ENCODE measurements at regions not wholly inside any gene's neighbourhood (a gene's known extent, or its start where the extent isn't known, plus 50 kb on each side); places are given as distances from the start of the nearest gene placed in this dataset.

DNA sequence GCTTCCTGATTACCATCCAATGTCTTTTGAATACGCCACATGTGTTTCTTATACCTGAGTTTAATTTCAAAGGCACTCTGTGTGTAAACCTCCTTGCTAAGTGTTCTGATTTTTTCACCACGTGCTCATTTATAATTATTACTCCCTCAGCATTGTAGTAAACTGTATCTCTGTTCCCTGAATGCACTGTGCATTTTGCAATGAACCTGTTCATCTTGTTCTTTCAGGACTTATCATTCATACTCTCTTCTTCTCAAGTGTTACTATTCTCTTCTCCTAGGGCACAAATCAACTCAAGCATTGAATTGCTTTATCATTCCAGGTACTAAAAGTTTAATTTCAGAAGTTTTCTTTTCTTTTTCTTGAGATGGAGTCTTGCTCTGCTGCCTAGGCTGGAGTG lies 383.4 kb upstream of the TRIB2 start:
- Histone ChIP-seq H3K4me1 (replicated peaks; ENCODE audit: insufficient read depth) (0 out of 2 replicates have a peak, but pooled peaks cover 3% of the 10 kb centered on the region), H3K4me3 (no peak overlapping the region), H3K79me2 (ENCODE audit: low read depth) (no peaks in the 10 kb centered on the region), H3K27ac (no peak overlapping the region), H2AFZ (no peak overlapping the region), H3K4me2 (no peak overlapping the region), H3K36me3 (ENCODE audit: low read depth) (no peaks in the 10 kb centered on the region), H3K9me2 (ENCODE audit: insufficient read depth) (no peaks in the 10 kb centered on the region), H4K20me1 (ENCODE audit: insufficient read depth) (no peaks in the 10 kb centered on the region), H3F3A (ENCODE audit: insufficient read depth, low read depth) (no peaks in the 10 kb centered on the region), H3K9me3 (ENCODE audit: insufficient read depth, low read depth) (peaks cover 4% of the 10 kb centered on the region; the same call in 1 of the 2 replicates), H3K27me3 (ENCODE audit: insufficient read depth, low read depth) (no peaks in the 10 kb centered on the region)
- intact Hi-C loops (cut with micrococcal nuclease; ENCODE audit: unreplicated experiment) = no loop called here
- ChIA-PET POLR2A (ENCODE audit: unreplicated experiment) (no interaction called here), CTCF (no interaction called here)
- no peak for TF ChIP-seq EZH2 (IDR thresholded peaks at IDR 0.05; ENCODE audit: low read depth)
- TF ChIP-seq, protein P1, sequence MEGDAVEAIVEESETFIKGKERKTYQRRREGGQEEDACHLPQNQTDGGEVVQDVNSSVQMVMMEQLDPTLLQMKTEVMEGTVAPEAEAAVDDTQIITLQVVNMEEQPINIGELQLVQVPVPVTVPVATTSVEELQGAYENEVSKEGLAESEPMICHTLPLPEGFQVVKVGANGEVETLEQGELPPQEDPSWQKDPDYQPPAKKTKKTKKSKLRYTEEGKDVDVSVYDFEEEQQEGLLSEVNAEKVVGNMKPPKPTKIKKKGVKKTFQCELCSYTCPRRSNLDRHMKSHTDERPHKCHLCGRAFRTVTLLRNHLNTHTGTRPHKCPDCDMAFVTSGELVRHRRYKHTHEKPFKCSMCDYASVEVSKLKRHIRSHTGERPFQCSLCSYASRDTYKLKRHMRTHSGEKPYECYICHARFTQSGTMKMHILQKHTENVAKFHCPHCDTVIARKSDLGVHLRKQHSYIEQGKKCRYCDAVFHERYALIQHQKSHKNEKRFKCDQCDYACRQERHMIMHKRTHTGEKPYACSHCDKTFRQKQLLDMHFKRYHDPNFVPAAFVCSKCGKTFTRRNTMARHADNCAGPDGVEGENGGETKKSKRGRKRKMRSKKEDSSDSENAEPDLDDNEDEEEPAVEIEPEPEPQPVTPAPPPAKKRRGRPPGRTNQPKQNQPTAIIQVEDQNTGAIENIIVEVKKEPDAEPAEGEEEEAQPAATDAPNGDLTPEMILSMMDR (conservative IDR thresholded peaks at IDR 0.05) = no peak
- BruUV-seq (replicated peaks) = no TSS peak
- DNase-seq = no peak

DNA sequence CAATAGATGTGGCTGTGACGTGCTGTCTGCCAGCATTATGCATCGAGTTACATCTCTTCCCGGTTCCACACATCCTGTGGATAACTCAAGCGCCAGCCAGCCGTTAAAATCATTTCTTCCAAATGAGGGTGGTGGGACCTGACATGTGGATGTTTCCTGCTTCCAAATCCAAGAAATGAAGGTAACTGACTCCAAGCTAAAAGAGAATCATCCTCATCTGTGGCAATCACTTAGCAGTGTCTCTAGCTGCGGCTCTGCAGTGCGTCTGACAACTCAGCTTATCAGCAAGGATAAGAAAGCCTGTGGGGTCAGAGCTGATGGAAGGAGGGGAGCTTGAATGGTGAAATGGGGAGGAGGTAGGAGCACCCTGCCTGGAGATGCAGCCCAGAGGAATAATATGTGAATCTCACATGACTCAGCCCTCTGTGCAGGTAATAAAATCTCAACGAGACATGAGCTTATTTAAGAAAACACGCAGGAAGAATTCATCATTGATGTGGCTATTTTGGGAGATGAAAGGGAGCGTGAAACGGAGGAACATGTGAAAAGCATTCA lies 382.2 kb upstream of the TRIB2 start:
- DNase-seq = no peak
- TF ChIP-seq, protein P1 (conservative IDR thresholded peaks at IDR 0.05) = no peak
- TF ChIP-seq EZH2 (IDR thresholded peaks at IDR 0.05; ENCODE audit: low read depth) = no peak
- Histone ChIP-seq H3K27me3 (ENCODE audit: insufficient read depth, low read depth) (no peaks in the 10 kb centered on the region), H3K36me3 (ENCODE audit: low read depth) (no peaks in the 10 kb centered on the region), H3K4me1 (replicated peaks; ENCODE audit: insufficient read depth) (0 out of 2 replicates have a peak, but pooled peaks cover 3% of the 10 kb centered on the region), H3K27ac (no peak overlapping the region), H3F3A (ENCODE audit: insufficient read depth, low read depth) (no peaks in the 10 kb centered on the region), H3K4me3 (no peak overlapping the region), H3K79me2 (ENCODE audit: low read depth) (no peaks in the 10 kb centered on the region), H3K9me2 (ENCODE audit: insufficient read depth) (no peaks in the 10 kb centered on the region), H3K4me2 (no peak overlapping the region), H2AFZ (no peak overlapping the region), H3K9me3 (ENCODE audit: insufficient read depth, low read depth) (peaks cover 4% of the 10 kb centered on the region; the same call in 1 of the 2 replicates), H4K20me1 (ENCODE audit: insufficient read depth) (no peaks in the 10 kb centered on the region)
- ChIA-PET POLR2A (ENCODE audit: unreplicated experiment) (no interaction called here), CTCF (no interaction called here)
- intact Hi-C loops (cut with micrococcal nuclease; ENCODE audit: unreplicated experiment) = no loop called here
- BruUV-seq (replicated peaks) = no TSS peak

DNA sequence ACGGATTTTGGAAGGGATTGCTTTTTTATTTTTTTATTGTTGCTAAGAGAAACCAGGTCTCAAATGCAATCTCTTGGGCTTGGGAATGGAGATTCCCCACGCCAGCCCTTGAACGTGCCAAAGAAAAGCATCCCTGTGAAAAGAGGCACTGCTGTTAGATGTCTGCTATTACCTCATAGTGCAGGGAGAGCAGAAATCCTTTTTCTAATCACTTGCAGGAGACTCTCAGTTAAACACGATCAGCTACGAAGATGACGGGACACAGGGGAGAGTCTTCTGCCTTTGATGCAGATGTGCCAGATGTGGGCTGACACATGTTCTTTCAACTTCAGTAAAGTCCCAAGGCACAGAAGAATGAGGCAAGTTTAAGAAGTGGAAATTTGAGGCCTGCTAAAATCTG lies 381.6 kb upstream of the TRIB2 start:
- Histone ChIP-seq H2AFZ (no peak overlapping the region), H3K9me3 (ENCODE audit: insufficient read depth, low read depth) (peaks cover 4% of the 10 kb centered on the region; the same call in 1 of the 2 replicates), H3K4me1 (replicated peaks; ENCODE audit: insufficient read depth) (0 out of 2 replicates have a peak, but pooled peaks cover 3% of the 10 kb centered on the region), H3K79me2 (ENCODE audit: low read depth) (no peaks in the 10 kb centered on the region), H3K4me2 (no peak overlapping the region), H3K27ac (no peak overlapping the region), H3K4me3 (no peak overlapping the region), H3F3A (ENCODE audit: insufficient read depth, low read depth) (no peaks in the 10 kb centered on the region), H4K20me1 (ENCODE audit: insufficient read depth) (no peaks in the 10 kb centered on the region), H3K9me2 (ENCODE audit: insufficient read depth) (no peaks in the 10 kb centered on the region), H3K36me3 (ENCODE audit: low read depth) (no peaks in the 10 kb centered on the region), H3K27me3 (ENCODE audit: insufficient read depth, low read depth) (no peaks in the 10 kb centered on the region)
- TF ChIP-seq EZH2 (IDR thresholded peaks at IDR 0.05; ENCODE audit: low read depth) = no peak
- TF ChIP-seq, protein P1 (conservative IDR thresholded peaks at IDR 0.05) = no peak
- ChIA-PET POLR2A (ENCODE audit: unreplicated experiment) (no interaction called here), CTCF (no interaction called here)
- no peak for DNase-seq
- BruUV-seq (replicated peaks) = no TSS peak
- intact Hi-C loops (cut with micrococcal nuclease; ENCODE audit: unreplicated experiment) = no loop called here
